Prostate gland (tissue), 2 donors: ENCODE measurements at regions not wholly inside any gene's neighbourhood (a gene's known extent, or its start where the extent isn't known, plus 50 kb on each side); places are given as distances from the start of the nearest gene placed in this dataset.

ENCODE experiments used
- DNase-seq: peaks from one replicate; pipeline ENCODE4 v3.0.0-alpha.2; 2019; ENCODE audit warnings: low spot score
- H3K27ac ChIP-seq, 2 donors: fragments of 200-600 bp; sonication (generic); 2 replicates each; pipeline ENCODE4 v1.5.1; 2017 to 2019
- H3K27me3 ChIP-seq: fragments of 200-600 bp; sonication (generic); replicated peaks from 2 replicates; pipeline ENCODE4 v1.5.1; 2019; ENCODE audit not compliant: insufficient read depth
- H3K36me3 ChIP-seq, 2 donors: fragments of 200-600 bp; sonication (generic); 1 replicate in 1 of 2; 2 replicates in 1 of 2; pipeline versions ENCODE4 v1.5.1 to v1.8.1; 2017 to 2019
- H3K4me1 ChIP-seq: fragments of 200-600 bp; sonication (generic); replicated peaks from 2 replicates; pipeline ENCODE4 v1.5.1; 2019
- H3K4me3 ChIP-seq, 2 donors: fragments of 200-600 bp; sonication (generic); 2 replicates each; pipeline ENCODE4 v1.5.1; 2017 to 2019
- H3K9me3 ChIP-seq: fragments of 200-600 bp; sonication (generic); 2 replicates; pipeline ENCODE4 v1.5.1; 2017
- CTCF ChIP-seq, 4 experiments: fragments of 200-600 bp in 2 of 4; fragments of 450-650 bp in 2 of 4; sonication (generic) in 2 of 4; IDR thresholded peaks; 1 replicate in 3 of 4; 2 replicates in 1 of 4; pipeline ENCODE4 v1.5.1; 2016 to 2019; ENCODE audit warnings: antibody characterized with exemption in 4 of 4, mild to moderate bottlenecking in 2 of 4, moderate library complexity in 2 of 4
- POLR2A ChIP-seq: fragments of 450-650 bp; IDR thresholded peaks from one replicate; pipeline ENCODE4 v1.6.1; 2016; ENCODE audit warnings: antibody characterized with exemption, mild to moderate bottlenecking
- POLR2AphosphoS5 ChIP-seq: sonication (generic); formaldehyde crosslinking; IDR thresholded peaks from one replicate; pipeline ENCODE4 v1.6.1; 2017; ENCODE audit warnings: antibody characterized with exemption
- WGBS: methylation state at CpG from one replicate; pipeline ENCODE4 v1.1.5; 2018; 5-methylcytosine and 5-hydroxymethylcytosine counted together
- intact Hi-C: fragments of 100-400 bp; cut with DNase I; formaldehyde crosslinking; loops from one replicate; pipeline ENCODE4 v1.14.2; 2022

GRCh38 chr4:159977907-159978617, 875.2 kb downstream of the RAPGEF2 start:
- DNase-seq: no peak
- Histone ChIP-seq H3K27ac (no peak overlapping the region), H3K36me3 (no peaks in the 10 kb centered on the region), H3K4me1 (no peaks in the 10 kb centered on the region), H3K27me3 (no peaks in the 10 kb centered on the region), H3K9me3 (no peaks in the 10 kb centered on the region), H3K4me3 (no peak overlapping the region)
- no peak for TF ChIP-seq POLR2AphosphoS5
- no peak for TF ChIP-seq POLR2A
- no peak for TF ChIP-seq CTCF (IDR thresholded peaks at IDR 0.05)
- intact Hi-C loops: no loop called here
- WGBS: 96% methylated on average over 9 of the region's 9 CpGs

GRCh38 chr4:159979351-159979750, 876.5 kb downstream of the RAPGEF2 start:
- H3K9me3 ChIP-seq: no peaks in the 10 kb centered on the region
- no peaks in the 10 kb centered on the region for H3K27me3 ChIP-seq
- TF ChIP-seq CTCF (IDR thresholded peaks at IDR 0.05): no peak
- TF ChIP-seq POLR2AphosphoS5: no peak
- TF ChIP-seq POLR2A: no peak
- no peaks in the 10 kb centered on the region for H3K36me3 ChIP-seq
- H3K4me3 ChIP-seq: no peak overlapping the region
- H3K4me1 ChIP-seq: no peaks in the 10 kb centered on the region
- intact Hi-C loops: no loop called here
- no peak for DNase-seq
- WGBS: 88% methylated on average over 1 of the region's 1 CpG
- H3K27ac ChIP-seq: no peak overlapping the region

GRCh38 chr4:159979953-159980352, 877.1 kb downstream of the RAPGEF2 start:
- H3K27ac ChIP-seq: no peak overlapping the region
- 62% methylated on average over 1 of the region's 1 CpG for WGBS
- TF ChIP-seq CTCF (IDR thresholded peaks at IDR 0.05) (no peak), POLR2AphosphoS5 (no peak), POLR2A (no peak)
- H3K36me3 ChIP-seq: no peaks in the 10 kb centered on the region
- intact Hi-C loops: no loop called here
- H3K9me3 ChIP-seq: no peaks in the 10 kb centered on the region
- no peaks in the 10 kb centered on the region for H3K4me1 ChIP-seq
- no peak overlapping the region for H3K4me3 ChIP-seq
- no peak for DNase-seq
- H3K27me3 ChIP-seq: no peaks in the 10 kb centered on the region

- intact Hi-C loops: no loop called here
- no peak for TF ChIP-seq POLR2AphosphoS5
- no peak for TF ChIP-seq CTCF (IDR thresholded peaks at IDR 0.05)
- no peak for TF ChIP-seq POLR2A
- WGBS: 53% methylated on average over 3 of the region's 3 CpGs
- Histone ChIP-seq H3K4me1 (no peaks in the 10 kb centered on the region), H3K27me3 (no peaks in the 10 kb centered on the region), H3K36me3 (no peaks in the 10 kb centered on the region), H3K9me3 (no peaks in the 10 kb centered on the region), H3K27ac (no peak overlapping the region), H3K4me3 (no peak overlapping the region)
- no peak for DNase-seq
Observed at GRCh38 chr4:159980826-159981468, 878.1 kb downstream of the RAPGEF2 start.

GRCh38 chr4:159981469-159981856, 878.6 kb downstream of the RAPGEF2 start:
- TF ChIP-seq POLR2AphosphoS5: no peak
- no peak for TF ChIP-seq POLR2A
- TF ChIP-seq CTCF (IDR thresholded peaks at IDR 0.05): no peak
- Histone ChIP-seq H3K36me3 (no peaks in the 10 kb centered on the region), H3K27ac (no peak overlapping the region), H3K4me3 (no peak overlapping the region), H3K9me3 (no peaks in the 10 kb centered on the region), H3K4me1 (no peaks in the 10 kb centered on the region), H3K27me3 (no peaks in the 10 kb centered on the region)
- no peak for DNase-seq
- intact Hi-C loops: no loop called here
